ENCODE measurements at regions not wholly inside any gene's neighbourhood (a gene's known extent, or its start where the extent isn't known, plus 50 kb on each side); places are given as distances from the start of the nearest gene placed in this dataset.

GRCh38 chr9:124190761-124191160, 67.0 kb upstream of the NEK6 start:
- ChIA-PET CTCF (interaction anchor here (0.7 kb wide), 1 partner anchor 10 kb away, joined by 3 read pairs; no protein-coding TSS in a partner anchor), POLR2A (no interaction called here)
- no peaks in the 10 kb centered on the region for H3K79me2 ChIP-seq (ENCODE audit: insufficient read depth)
- no peaks in the 10 kb centered on the region for H4K20me1 ChIP-seq (ENCODE audit: insufficient read depth)
- H3K36me3 ChIP-seq (replicated peaks in 1 of 2; ENCODE audit: control insufficient read depth in 1 of 2, insufficient read depth in 2 of 2, low read length in 1 of 2) = no peaks in the 10 kb centered on the region
- TF ChIP-seq USF2 (IDR thresholded peaks at IDR 0.05; ENCODE audit: borderline replicate concordance, low read depth, low read length) (no peak), RAD21 (IDR thresholded peaks at IDR 0.05; ENCODE audit: low read length) (no peak), EP300 (IDR thresholded peaks at IDR 0.05; ENCODE audit: borderline replicate concordance in 1 of 2, low read depth in 1 of 2, low read length in 1 of 2) (no peak), RFX5 (IDR thresholded peaks at IDR 0.05; ENCODE audit: low read length) (no peak), CHD2 (IDR thresholded peaks at IDR 0.05; ENCODE audit: low read length, partially characterized antibody) (no peak), GATA2 (CRISPR knock-in tag; IDR thresholded peaks at IDR 0.05) (no peak), JUND (IDR thresholded peaks at IDR 0.05) (no peak), NFIC (IDR thresholded peaks at IDR 0.05; ENCODE audit: borderline replicate concordance) (no peak), FOXJ3 (CRISPR knock-in tag; IDR thresholded peaks at IDR 0.05) (no peak), CTCF (IDR thresholded peaks at IDR 0.05) (no peak), IRF3 (IDR thresholded peaks at IDR 0.05; ENCODE audit: low read depth, low read length) (no peak)
- H3K9me3 ChIP-seq = no peaks in the 10 kb centered on the region
- WGBS (ENCODE audit: low lambda C conversion rate) = 63% methylated on average over 10 of the region's 10 CpGs
- no peaks in the 10 kb centered on the region for H3K9me2 ChIP-seq
- no peaks in the 10 kb centered on the region for H3F3A ChIP-seq (replicated peaks; ENCODE audit: insufficient read depth)
- H3K27ac ChIP-seq (ENCODE audit: low read depth in 2 of 2, low read length in 1 of 2) = no peak overlapping the region
- peaks cover 7% of the 10 kb centered on the region; the same call in 1 of the 2 replicates for H3K27me3 ChIP-seq (ENCODE audit: insufficient read depth)
- H3K4me2 ChIP-seq = no peak overlapping the region
- no peak for DNase-seq
- H2AFZ ChIP-seq (ENCODE audit: low read depth) = no peak overlapping the region
- H3K4me1 ChIP-seq (ENCODE audit: control insufficient read depth in 1 of 2, insufficient read depth in 2 of 2, low read depth in 1 of 2, low read length in 1 of 2) = no peaks in the 10 kb centered on the region
- no peak overlapping the region for H3K9ac ChIP-seq
- H3K4me3 ChIP-seq (ENCODE audit: low read depth in 2 of 2, low read length in 1 of 2) = no peak overlapping the region

GRCh38 chr9:124191691-124192395, 65.9 kb upstream of the NEK6 start:
- H3K4me1 ChIP-seq (ENCODE audit: control insufficient read depth in 1 of 2, insufficient read depth in 2 of 2, low read depth in 1 of 2, low read length in 1 of 2) = no peaks in the 10 kb centered on the region
- H3F3A ChIP-seq (replicated peaks; ENCODE audit: insufficient read depth) = no peaks in the 10 kb centered on the region
- no peak overlapping the region for H3K4me3 ChIP-seq (ENCODE audit: low read depth in 2 of 2, low read length in 1 of 2)
- ChIA-PET CTCF (interaction anchor here (1.3 kb wide), 1 partner anchor 65 kb away, joined by 3 read pairs; no protein-coding TSS in a partner anchor), POLR2A (interaction anchor here (0.6 kb wide), 1 partner anchor 18 kb away, joined by 4 read pairs; no protein-coding TSS in a partner anchor)
- no peak overlapping the region for H3K4me2 ChIP-seq
- H4K20me1 ChIP-seq (ENCODE audit: insufficient read depth) = no peaks in the 10 kb centered on the region
- no peak overlapping the region for H2AFZ ChIP-seq (ENCODE audit: low read depth)
- no peaks in the 10 kb centered on the region for H3K79me2 ChIP-seq (ENCODE audit: insufficient read depth)
- no peak overlapping the region for H3K9ac ChIP-seq
- peaks cover 10% of the 10 kb centered on the region; the same call in 1 of the 2 replicates for H3K27me3 ChIP-seq (ENCODE audit: insufficient read depth)
- no peaks in the 10 kb centered on the region for H3K9me2 ChIP-seq
- WGBS (ENCODE audit: low lambda C conversion rate) = 72% methylated on average over 6 of the region's 6 CpGs
- DNase-seq = no peak
- H3K36me3 ChIP-seq (replicated peaks in 1 of 2; ENCODE audit: control insufficient read depth in 1 of 2, insufficient read depth in 2 of 2, low read length in 1 of 2) = no peaks in the 10 kb centered on the region
- no peak overlapping the region for H3K27ac ChIP-seq (ENCODE audit: low read depth in 2 of 2, low read length in 1 of 2)
- no peaks in the 10 kb centered on the region for H3K9me3 ChIP-seq
- TF ChIP-seq POLR2AphosphoS5 (IDR thresholded peaks at IDR 0.05; ENCODE audit: low read depth, low read length) = no peak
- no peak for TF ChIP-seq PBX3 (IDR thresholded peaks at IDR 0.05)
- TF ChIP-seq EZH2phosphoT487 (IDR thresholded peaks at IDR 0.05; ENCODE audit: borderline replicate concordance, low read depth) = no peak
- no peak for TF ChIP-seq JUND (IDR thresholded peaks at IDR 0.05)
- TF ChIP-seq REST (IDR thresholded peaks at IDR 0.05; ENCODE audit: low read depth, low read length) = no peak
- no peak for TF ChIP-seq YY1 (IDR thresholded peaks at IDR 0.05; ENCODE audit: low read depth)
- no peak for TF ChIP-seq TEAD4 (IDR thresholded peaks at IDR 0.05; ENCODE audit: borderline replicate concordance, insufficient read depth)
- no peak for TF ChIP-seq RFX5 (IDR thresholded peaks at IDR 0.05; ENCODE audit: low read length)
- no peak for TF ChIP-seq MXI1 (IDR thresholded peaks at IDR 0.05; ENCODE audit: low read depth, low read length)
- no peak for TF ChIP-seq EP300 (IDR thresholded peaks at IDR 0.05; ENCODE audit: borderline replicate concordance in 1 of 2, low read depth in 1 of 2, low read length in 1 of 2)
